Neuronal stem cell (in vitro differentiated cells): ENCODE measurements at regions not wholly inside any gene's neighbourhood (a gene's known extent, or its start where the extent isn't known, plus 50 kb on each side); places are given as distances from the start of the nearest gene placed in this dataset.

Experiments used
- DNase-seq: peaks from one replicate; pipeline ENCODE4 v3.0.0-alpha.2; 2013; ENCODE audit warnings: low spot score
- H2AFZ ChIP-seq: one replicate; pipeline ENCODE4 v1.6.1; 2013; ENCODE audit warnings: mild to moderate bottlenecking, low read length, inconsistent platforms
- H2AK5ac ChIP-seq: 2 replicates; pipeline ENCODE4 v1.6.1; 2013; ENCODE audit warnings: low read depth, mild to moderate bottlenecking, inconsistent platforms, low read length, moderate library complexity, mixed read lengths
- H2BK120ac ChIP-seq: 2 replicates; pipeline ENCODE4 v1.6.1; 2013; ENCODE audit warnings: low read depth, mild to moderate bottlenecking, inconsistent platforms, low read length, moderate library complexity, mixed read lengths
- H2BK12ac ChIP-seq: one replicate; pipeline ENCODE4 v1.6.1; 2013; ENCODE audit warnings: low read length, inconsistent platforms
- H2BK15ac ChIP-seq: 2 replicates; pipeline ENCODE4 v1.6.1; 2013; ENCODE audit warnings: mild to moderate bottlenecking, low read length, inconsistent platforms, mixed read lengths
- H2BK5ac ChIP-seq: one replicate; pipeline ENCODE4 v1.6.1; 2013; ENCODE audit warnings: inconsistent platforms, mild to moderate bottlenecking, low read length, moderate library complexity
- H3K14ac ChIP-seq: one replicate; pipeline ENCODE4 v1.6.1; 2013; ENCODE audit warnings: low read length, inconsistent platforms
- H3K18ac ChIP-seq: 2 replicates; pipeline ENCODE4 v1.6.1; 2013; ENCODE audit warnings: low read length, inconsistent platforms
- H3K23ac ChIP-seq: 2 replicates; pipeline ENCODE4 v1.6.1; 2013; ENCODE audit warnings: low read depth, mild to moderate bottlenecking, mixed read lengths, low read length, inconsistent platforms; ENCODE audit not compliant: poor library complexity
- H3K27ac ChIP-seq: replicated peaks from 3 replicates; pipeline ENCODE4 v1.5.1; 2013; ENCODE audit warnings: low read length, inconsistent platforms
- H3K27me3 ChIP-seq, 3 experiments: 2 replicates each; pipeline ENCODE4 v1.6.1; 2013; ENCODE audit warnings: low read length in 3 of 3, mild to moderate bottlenecking in 2 of 3, inconsistent platforms in 1 of 3, low read depth in 1 of 3, mixed read lengths in 1 of 3, moderate library complexity in 1 of 3; ENCODE audit not compliant: control insufficient read depth in 3 of 3, insufficient read depth in 3 of 3
- H3K36me3 ChIP-seq, 2 donors: replicated peaks in 1 of 2; 2 replicates each; pipeline ENCODE4 v1.6.1; 2013; ENCODE audit warnings: low read length in 2 of 2; ENCODE audit not compliant: control insufficient read depth in 2 of 2, insufficient read depth in 2 of 2
- H3K4ac ChIP-seq: 2 replicates; pipeline ENCODE4 v1.6.1; 2013; ENCODE audit warnings: inconsistent platforms, mild to moderate bottlenecking, low read length, moderate library complexity
- H3K4me1 ChIP-seq, 2 donors: 1 replicate in 1 of 2; 2 replicates in 1 of 2; pipeline ENCODE4 v1.6.1; 2013; ENCODE audit warnings: low read length in 2 of 2, low read depth in 1 of 2; ENCODE audit not compliant: control insufficient read depth in 2 of 2, insufficient read depth in 1 of 2
- H3K4me2 ChIP-seq: one replicate; pipeline ENCODE4 v1.6.1; 2013; ENCODE audit warnings: mild to moderate bottlenecking, low read length, inconsistent platforms; ENCODE audit not compliant: insufficient read depth, poor library complexity, severe bottlenecking
- H3K4me3 ChIP-seq, 2 donors: 2 replicates each; pipeline ENCODE4 v1.5.1; 2013; ENCODE audit warnings: low read length in 2 of 2, mild to moderate bottlenecking in 2 of 2, inconsistent platforms in 1 of 2, moderate library complexity in 1 of 2
- H3K79me1 ChIP-seq: one replicate; pipeline ENCODE4 v1.6.1; 2013; ENCODE audit warnings: low read depth, mild to moderate bottlenecking, inconsistent platforms, low read length, moderate library complexity
- H3K9ac ChIP-seq: one replicate; pipeline ENCODE4 v1.6.1; 2013; ENCODE audit warnings: mild to moderate bottlenecking, low read depth, low read length, inconsistent platforms; ENCODE audit not compliant: poor library complexity
- H3K9me3 ChIP-seq, 2 donors: replicated peaks in 1 of 2; 2 replicates each; pipeline versions ENCODE3 to v1.6.1; 2013; ENCODE audit warnings: low read length in 2 of 2, mild to moderate bottlenecking in 2 of 2, inconsistent platforms in 1 of 2, low read depth in 1 of 2, mixed read lengths in 1 of 2, moderate library complexity in 1 of 2; ENCODE audit not compliant: control insufficient read depth in 2 of 2, insufficient read depth in 1 of 2
- H4K8ac ChIP-seq: one replicate; pipeline ENCODE4 v1.6.1; 2013; ENCODE audit warnings: low read depth, mild to moderate bottlenecking, inconsistent platforms, low read length, moderate library complexity
- H4K91ac ChIP-seq: one replicate; pipeline ENCODE4 v1.6.1; 2013; ENCODE audit warnings: low read length, low read depth, mild to moderate bottlenecking, inconsistent platforms; ENCODE audit not compliant: poor library complexity
- WGBS, 2 donors: extraction: QIAGEN DNeasy Blood & Tissue Kit; methylation state at CpG; one replicate each; pipeline ENCODE4 v1.1.7; 2013; ENCODE audit warnings: missing lambda C conversion rate in 2 of 2, mixed read lengths in 1 of 2; ENCODE audit not compliant: insufficient read length in 2 of 2, insufficient replicate concordance in 1 of 2; ENCODE audit errors: extremely low coverage in 2 of 2; 5-methylcytosine and 5-hydroxymethylcytosine counted together

DNA sequence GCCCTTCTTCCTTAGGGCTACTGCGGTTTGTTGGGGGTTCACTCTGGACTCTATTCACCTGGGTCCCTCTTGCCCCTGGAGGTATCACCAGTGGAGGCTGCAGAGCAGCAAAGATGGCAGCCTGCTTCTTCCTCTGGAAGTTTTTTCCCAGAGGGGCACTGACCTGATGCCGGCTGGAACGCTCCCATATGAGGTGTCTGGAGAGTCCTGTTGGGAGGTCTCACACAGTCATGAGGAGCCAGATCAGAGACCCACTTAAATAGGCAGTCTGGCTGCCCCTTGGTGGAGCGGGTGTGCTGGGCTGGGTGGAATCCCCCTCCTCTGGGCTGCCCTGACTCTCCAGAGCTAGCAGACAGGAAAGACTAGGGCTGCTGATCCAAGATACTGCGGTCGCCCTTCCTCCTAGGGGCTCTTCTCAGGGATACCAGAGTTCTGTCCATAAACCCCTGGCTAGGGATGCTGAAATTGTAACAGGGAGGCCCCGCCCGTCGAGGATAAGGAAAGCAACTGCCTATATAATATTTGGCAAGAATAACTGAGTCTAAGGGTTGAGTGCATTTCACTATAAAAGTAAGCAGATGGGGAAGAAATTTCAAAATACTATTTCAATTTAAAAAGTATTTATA is 140.7 kb downstream of the NOL4 start:
- Histone ChIP-seq H2AK5ac (no peak overlapping the region), H3K9ac (no peak overlapping the region), H2BK15ac (no peak overlapping the region), H2BK12ac (no peak overlapping the region), H3K4ac (no peak overlapping the region), H3K4me1 (no peaks in the 10 kb centered on the region), H3K79me1 (no peaks in the 10 kb centered on the region), H3K4me2 (no peak overlapping the region), H3K27ac (no peak overlapping the region), H2AFZ (no peak overlapping the region), H2BK120ac (no peak overlapping the region), H4K8ac (no peak overlapping the region), H4K91ac (no peak overlapping the region), H3K36me3 (no peaks in the 10 kb centered on the region), H3K23ac (no peak overlapping the region), H3K18ac (peak overlapping the region; percentile 13), H3K4me3 (no peak overlapping the region), H3K9me3 (no peaks in the 10 kb centered on the region), H2BK5ac (no peak overlapping the region), H3K14ac (no peak overlapping the region), H3K27me3 (no peaks in the 10 kb centered on the region)
- DNase-seq: no peak
- no CpG with 5 or more reads among the region's 9 CpGs for WGBS, 2 donors

DNA sequence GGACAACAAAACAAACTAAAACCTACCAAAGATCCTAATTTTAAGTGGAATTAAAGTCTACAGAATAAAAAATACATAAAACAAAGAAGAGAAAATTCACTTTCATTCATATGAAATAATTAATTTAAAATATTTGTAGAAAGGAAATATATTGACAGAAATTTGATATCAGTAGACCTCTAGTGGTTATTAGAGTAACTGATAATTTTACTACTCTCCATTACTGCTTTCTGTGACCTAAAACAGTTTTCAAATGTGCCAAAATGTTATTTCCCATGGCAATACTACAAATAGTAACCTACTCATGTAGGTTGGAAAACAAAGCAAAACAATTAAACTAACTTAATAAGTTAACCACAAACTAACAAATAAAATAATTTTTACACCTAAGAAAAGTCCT is 147.1 kb downstream of the NOL4 start:
- no peak overlapping the region for H3K4ac ChIP-seq
- H3K14ac ChIP-seq: no peak overlapping the region
- no peaks in the 10 kb centered on the region for H3K9me3 ChIP-seq
- no peaks in the 10 kb centered on the region for H3K4me1 ChIP-seq
- H2BK120ac ChIP-seq: no peak overlapping the region
- no peak overlapping the region for H3K27ac ChIP-seq
- no peak overlapping the region for H2BK5ac ChIP-seq
- H4K8ac ChIP-seq: no peak overlapping the region
- H3K27me3 ChIP-seq: no peaks in the 10 kb centered on the region
- no peak overlapping the region for H3K9ac ChIP-seq
- H3K4me2 ChIP-seq: no peak overlapping the region
- H2BK15ac ChIP-seq: no peak overlapping the region
- H3K4me3 ChIP-seq: no peak overlapping the region
- DNase-seq: no peak
- H3K23ac ChIP-seq: no peak overlapping the region
- H3K18ac ChIP-seq: no peak overlapping the region
- H2BK12ac ChIP-seq: no peak overlapping the region
- H2AFZ ChIP-seq: no peak overlapping the region
- no peak overlapping the region for H4K91ac ChIP-seq
- H2AK5ac ChIP-seq: no peak overlapping the region
- no peaks in the 10 kb centered on the region for H3K36me3 ChIP-seq
- no peaks in the 10 kb centered on the region for H3K79me1 ChIP-seq

DNA sequence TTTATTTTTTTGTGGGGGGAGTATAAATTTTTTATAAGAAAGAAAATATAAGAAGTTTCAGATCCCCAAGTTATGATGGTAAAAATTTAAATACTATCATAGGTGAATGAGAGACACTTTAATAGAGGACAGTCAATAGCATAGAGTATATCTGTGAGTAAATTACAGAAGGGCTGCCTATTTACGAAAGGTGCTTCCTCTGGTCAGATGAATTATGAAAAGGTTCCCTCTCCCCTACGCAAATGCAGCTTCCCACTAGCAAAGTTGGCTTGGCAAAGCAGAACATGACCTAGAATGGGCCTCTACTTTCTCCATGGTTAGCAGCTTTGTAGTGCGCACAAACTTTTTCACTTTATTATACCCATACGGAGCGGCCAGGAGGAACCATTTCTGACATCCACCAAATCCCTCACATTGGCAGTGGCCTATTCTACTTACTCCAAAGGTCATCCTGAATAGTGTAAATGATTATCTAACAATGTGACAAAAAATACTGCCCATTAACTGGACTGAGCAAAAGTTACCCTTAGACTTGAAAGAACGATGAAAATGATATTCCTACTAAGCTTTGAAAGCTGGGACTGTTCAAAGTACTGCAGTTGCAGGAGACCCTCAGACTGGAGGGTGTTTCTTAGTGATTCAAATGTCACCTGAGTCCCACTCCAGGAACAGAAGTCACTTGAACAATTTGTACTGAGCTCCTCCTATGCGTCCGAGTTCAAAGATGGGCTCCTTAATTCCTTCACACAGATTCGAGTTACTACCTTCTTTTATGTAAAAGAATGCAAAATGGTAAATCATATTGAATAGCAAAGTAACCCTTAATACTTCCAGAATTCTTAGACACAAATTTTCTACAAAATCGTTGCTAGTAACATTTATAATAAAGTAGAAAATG is 148.5 kb downstream of the NOL4 start:
- Histone ChIP-seq H3K79me1 (no peaks in the 10 kb centered on the region), H3K14ac (no peak overlapping the region), H3K27ac (no peak overlapping the region), H2BK15ac (no peak overlapping the region), H3K27me3 (no peaks in the 10 kb centered on the region), H3K4ac (no peak overlapping the region), H3K9ac (no peak overlapping the region), H3K36me3 (no peaks in the 10 kb centered on the region), H2BK120ac (no peak overlapping the region), H2AFZ (no peak overlapping the region), H4K8ac (no peak overlapping the region), H2BK5ac (no peak overlapping the region), H2BK12ac (no peak overlapping the region), H3K18ac (no peak overlapping the region), H3K4me3 (no peak overlapping the region), H3K4me1 (no peaks in the 10 kb centered on the region), H2AK5ac (no peak overlapping the region), H3K23ac (no peak overlapping the region), H3K9me3 (no peaks in the 10 kb centered on the region), H3K4me2 (no peak overlapping the region), H4K91ac (no peak overlapping the region)
- no CpG with 5 or more reads among the region's 10 CpGs for WGBS, 2 donors
- DNase-seq: no peak

DNA sequence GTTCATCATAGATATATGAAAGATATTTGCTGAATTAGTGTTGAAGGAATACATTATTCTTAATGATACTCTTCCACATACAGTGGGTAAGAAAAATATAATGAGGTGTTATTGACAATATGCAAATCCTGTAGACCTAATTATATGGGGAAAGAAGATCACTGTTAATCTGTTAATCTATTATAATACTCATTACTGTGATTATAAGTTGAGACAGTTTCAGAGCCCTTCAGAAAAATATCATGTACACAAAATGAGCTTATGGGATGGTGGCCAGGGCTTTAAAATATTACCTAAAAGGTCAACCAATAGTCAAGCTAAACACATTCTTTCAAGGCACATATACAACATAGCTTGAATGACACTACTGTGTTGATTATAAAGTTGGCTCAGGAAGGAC is 163.5 kb downstream of the NOL4 start:
- Histone ChIP-seq H3K18ac (no peak overlapping the region), H2BK120ac (no peak overlapping the region), H4K8ac (no peak overlapping the region), H3K9ac (no peak overlapping the region), H3K27me3 (no peaks in the 10 kb centered on the region), H3K4ac (no peak overlapping the region), H2BK15ac (no peak overlapping the region), H3K79me1 (no peaks in the 10 kb centered on the region), H2AFZ (no peak overlapping the region), H3K27ac (no peak overlapping the region), H2BK12ac (no peak overlapping the region), H2BK5ac (no peak overlapping the region), H3K14ac (no peak overlapping the region), H3K4me1 (no peaks in the 10 kb centered on the region), H3K4me3 (no peak overlapping the region), H3K4me2 (no peak overlapping the region), H2AK5ac (no peak overlapping the region), H3K23ac (no peak overlapping the region), H4K91ac (no peak overlapping the region), H3K9me3 (no peaks in the 10 kb centered on the region), H3K36me3 (no peaks in the 10 kb centered on the region)
- DNase-seq: no peak
